GM21786 (cell line): ENCODE measurements at regions not wholly inside any gene's neighbourhood (a gene's known extent, or its start where the extent isn't known, plus 50 kb on each side); places are given as distances from the start of the nearest gene placed in this dataset.

ENCODE experiments used
- ATAC-seq: cut with Tn5 transposase; IDR thresholded peaks from one replicate; pipeline ENCODE4 v1.9.1; 2021; ENCODE audit not compliant: unreplicated experiment

DNA sequence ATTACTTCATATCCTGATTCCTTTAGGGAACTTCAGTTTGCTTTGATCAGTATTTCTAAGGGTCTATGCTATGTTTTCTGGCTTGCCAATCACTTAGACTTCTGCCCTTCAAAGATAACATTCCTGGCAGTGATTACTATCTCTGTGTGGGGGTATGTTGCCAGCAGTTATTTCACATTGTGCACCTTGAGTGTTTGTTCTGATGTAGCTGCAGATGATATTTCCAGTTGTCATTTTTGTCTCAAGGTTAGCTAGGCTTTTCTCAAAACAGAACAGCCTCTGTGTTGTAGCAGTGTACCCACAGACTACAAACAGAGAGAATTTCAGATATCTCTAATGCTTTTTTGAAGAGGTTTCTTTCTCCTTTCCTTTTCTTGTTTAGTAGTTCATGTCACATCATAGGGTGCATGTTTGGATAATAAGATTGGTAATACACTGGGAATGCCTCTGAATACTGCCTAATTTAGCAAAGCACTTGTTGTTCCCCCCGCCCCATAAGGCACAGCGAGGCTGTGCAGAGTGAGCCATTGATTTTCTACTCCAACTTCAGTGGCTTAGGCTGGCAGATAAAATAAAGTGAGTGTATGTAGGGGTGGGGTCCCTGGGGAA lies 134.7 kb upstream of the AGR3 start:
- ATAC-seq, result no peak

DNA sequence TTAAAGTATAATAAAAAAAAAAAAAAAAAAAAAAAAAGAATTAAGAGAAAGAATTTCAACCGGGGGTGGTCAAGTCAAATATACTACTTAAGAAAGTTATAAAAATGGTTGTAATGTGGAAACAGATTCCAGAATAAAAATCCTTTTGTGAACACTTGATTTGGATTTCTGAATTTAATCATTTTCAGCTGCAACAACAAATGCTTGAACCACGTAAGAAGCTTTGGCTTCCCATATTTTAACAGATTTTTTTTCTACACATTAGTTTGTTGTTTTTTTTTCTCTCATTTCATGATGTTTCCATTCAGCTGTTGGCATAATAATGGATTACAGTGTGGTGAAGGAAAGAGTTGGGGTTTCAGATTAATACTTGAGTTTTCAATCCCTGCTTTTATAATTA lies 137.3 kb upstream of the AGR3 start:
- no peak for ATAC-seq

GRCh38 chr7:17020250-17020649 lies 138.5 kb upstream of the AGR3 start:
- ATAC-seq, result no peak

GRCh38 chr7:17021205-17021604 lies 139.4 kb upstream of the AGR3 start:
- ATAC-seq, result no peak

GRCh38 chr7:17022920-17023319 lies 141.1 kb upstream of the AGR3 start:
- ATAC-seq, result no peak

GRCh38 chr7:17026269-17026668 lies 144.5 kb upstream of the AGR3 start:
- ATAC-seq, result no peak

GRCh38 chr7:17027143-17027788 lies 145.5 kb upstream of the AGR3 start:
- no peak for ATAC-seq

DNA sequence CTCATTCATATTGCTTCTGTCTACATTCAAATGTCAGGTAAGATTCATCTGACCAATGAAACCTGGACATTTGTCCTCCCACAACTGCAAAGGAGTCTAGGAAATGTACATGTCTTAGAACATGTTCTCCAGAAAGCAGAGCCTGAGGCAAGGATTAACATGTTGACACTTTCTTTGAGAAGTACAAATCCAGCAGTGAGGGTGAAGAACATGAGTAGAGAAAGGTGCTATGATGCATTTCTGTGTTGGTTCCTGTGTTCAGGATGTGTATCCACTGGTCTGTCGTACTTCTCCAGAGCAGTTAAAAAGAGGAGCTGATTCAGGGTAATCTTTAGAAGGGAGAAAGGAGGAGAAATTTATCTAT lies 146.0 kb upstream of the AGR3 start:
- no peak for ATAC-seq

- ATAC-seq, result no peak
Observed at GRCh38 chr7:17029150-17029549, 147.4 kb upstream of the AGR3 start.

DNA sequence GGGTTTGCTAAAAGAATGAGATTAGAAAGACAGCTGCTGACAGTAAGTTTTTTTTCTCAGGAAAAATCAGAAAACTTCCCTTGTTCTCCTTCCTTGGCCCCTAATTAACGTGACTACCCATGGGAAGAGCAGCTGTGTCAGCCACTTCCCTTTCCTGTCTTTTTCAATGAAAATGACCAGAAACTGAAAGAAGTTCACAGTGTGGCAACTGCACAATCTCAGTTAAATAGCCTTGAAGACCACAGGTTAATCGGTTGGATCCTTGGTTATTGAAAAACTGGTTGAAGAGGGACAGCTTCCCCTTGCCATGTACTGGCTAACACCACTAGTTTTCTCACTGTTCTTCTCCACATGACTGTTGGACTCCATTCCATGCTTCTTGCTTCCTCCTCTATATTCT lies 148.8 kb upstream of the AGR3 start:
- ATAC-seq, result no peak

DNA sequence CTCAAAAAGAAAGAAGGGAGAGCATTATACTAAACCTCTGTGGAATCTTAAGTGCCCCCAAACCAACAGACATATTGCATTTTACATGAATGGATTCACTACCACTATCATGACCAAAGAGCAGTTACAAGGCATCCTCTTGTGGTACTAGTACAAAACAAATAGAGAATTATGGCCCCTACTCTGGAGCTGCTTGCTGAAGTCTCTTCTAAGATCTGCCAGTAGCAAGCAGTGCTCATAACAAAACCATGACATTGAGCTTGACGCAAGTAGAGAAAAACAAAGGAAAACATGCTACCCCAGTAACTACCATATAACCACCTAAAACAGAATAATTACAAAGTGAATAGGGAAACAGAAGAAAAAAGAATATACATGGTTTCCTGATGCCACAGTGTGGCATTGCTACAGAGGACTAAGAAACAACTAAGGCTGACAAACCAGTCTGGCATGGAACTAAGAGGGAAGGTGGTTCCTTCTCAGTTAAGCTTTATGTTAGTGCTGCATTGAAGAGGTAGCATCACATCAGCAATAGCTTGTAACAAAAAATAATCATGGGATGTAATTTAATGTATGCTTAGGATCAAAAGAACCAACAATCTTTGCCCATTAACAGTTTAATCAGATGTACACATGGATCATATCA lies 150.2 kb upstream of the AGR3 start:
- no peak for ATAC-seq

- no peak for ATAC-seq
Observed at GRCh38 chr7:17033245-17033644, 151.5 kb upstream of the AGR3 start.

GRCh38 chr7:17036584-17036983 lies 154.8 kb upstream of the AGR3 start:
- ATAC-seq, result no peak

GRCh38 chr7:17037356-17037755 lies 155.6 kb upstream of the AGR3 start:
- no peak for ATAC-seq

DNA sequence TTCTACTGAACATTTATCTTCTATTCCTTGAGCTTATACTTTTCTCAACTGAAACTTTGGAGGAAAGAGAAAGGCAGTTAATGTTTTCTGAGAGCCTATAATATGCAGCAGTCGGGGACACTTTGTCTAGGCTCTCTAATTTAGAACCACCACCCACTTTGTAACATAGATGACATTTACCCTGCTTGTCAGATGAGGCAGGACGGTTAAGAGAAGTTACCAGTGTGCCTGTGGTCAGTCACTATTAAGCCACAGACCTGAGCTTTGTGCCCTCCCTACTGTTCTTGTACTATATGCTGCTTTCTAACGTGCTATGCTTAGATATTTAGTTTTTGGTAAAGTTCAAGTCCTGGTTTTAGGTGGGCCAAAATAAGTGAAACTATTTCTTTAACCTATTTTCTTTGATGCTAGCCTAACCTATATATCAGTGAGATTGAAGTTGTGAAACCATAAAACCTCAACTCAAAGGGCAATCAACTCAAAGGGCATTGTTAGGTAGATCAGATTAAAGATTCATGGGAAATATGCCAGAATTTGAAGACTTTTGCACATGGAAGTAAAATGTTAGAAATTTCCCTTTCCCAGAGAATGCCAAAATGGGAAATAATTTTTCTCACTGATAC lies 156.5 kb upstream of the AGR3 start:
- ATAC-seq, result no peak

- no peak for ATAC-seq
Observed at GRCh38 chr7:17038783-17039170, 157.0 kb upstream of the AGR3 start.

GRCh38 chr7:17039372-17039771 lies 157.6 kb upstream of the AGR3 start:
- ATAC-seq, result no peak

GRCh38 chr7:17040716-17041115 lies 158.9 kb upstream of the AGR3 start:
- no peak for ATAC-seq

DNA sequence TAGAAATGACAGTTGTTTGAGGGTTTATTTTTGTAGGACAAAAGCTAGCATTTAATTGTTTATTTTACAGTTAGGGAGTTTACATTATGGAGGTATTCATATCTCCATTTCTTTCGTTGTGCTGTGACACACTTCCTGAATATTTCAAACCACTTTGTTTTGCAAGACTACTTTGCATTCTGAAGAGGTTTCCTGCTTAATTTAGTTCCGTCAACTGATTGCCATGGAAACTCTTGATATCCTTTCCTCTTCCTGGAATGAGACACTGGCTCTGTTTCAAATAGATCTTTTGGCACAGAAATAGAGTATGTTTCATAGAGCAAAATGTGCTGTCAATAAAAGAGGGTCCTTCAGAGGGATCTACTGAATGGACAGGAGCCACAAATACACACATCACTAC lies 159.5 kb upstream of the AGR3 start:
- no peak for ATAC-seq

DNA sequence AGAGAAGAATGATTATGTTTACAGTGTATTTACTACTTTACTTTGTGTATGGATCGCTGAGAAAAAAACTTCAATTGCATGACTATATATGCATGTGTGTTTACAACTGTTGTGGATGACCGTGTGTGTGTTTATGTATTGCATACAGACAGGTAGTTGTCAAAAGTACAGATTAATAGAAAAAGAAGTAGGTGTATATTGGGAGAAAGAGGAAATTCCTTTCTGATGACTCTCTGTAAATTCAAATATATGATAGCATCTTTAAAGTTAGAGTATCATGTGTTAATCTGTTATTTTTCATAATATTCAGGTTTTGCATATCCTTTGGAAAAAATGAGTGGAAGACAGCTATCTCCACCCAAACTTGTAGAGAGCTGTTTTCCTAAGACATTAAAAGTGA lies 160.4 kb upstream of the AGR3 start:
- ATAC-seq, result no peak

DNA sequence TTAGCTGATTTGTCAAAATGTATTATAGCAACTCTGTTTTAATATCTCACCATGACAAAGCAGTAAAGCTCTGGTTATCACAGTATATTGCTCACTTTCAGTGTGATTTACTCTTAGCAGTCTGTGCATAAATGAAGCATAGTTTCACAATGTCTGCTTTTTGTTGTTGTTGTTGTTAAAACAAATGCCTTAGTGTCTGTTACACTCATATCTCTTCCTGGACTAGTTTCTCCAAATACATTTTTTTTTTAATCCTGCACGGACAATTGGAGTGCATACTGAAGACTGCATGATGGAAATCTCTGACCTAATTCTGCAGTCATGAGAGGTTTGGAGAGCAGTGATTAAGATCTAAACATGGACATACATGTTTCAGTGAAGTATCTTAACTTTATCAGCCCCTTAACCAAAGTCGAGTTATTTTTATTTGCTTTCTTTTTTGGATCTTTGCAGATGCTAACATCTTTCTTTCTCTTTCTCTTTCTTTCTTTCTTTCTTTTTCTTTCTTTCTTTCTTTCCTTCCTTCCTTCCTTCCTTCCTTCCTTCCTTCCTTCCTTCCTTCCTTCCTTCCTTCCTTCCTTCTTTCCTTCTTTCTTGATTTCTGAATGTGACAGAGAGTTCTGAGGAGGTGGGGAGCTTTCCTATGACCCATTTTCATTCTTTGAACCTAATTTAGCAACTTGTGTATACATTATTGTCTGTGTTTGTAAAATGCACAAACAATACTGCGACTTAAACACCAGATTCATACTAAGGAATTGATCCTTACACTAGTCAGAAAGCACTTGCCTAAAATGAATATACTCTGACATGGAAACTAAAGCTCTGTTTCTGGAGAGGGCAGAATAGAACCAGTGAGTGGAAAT lies 161.5 kb upstream of the AGR3 start:
- no peak for ATAC-seq
